ENCODE measurements at regions not wholly inside any gene's neighbourhood (a gene's known extent, or its start where the extent isn't known, plus 50 kb on each side); places are given as distances from the start of the nearest gene placed in this dataset.
A peak's percentile ranks its signal among the peaks of the same experiment; 100 is the strongest.

DNA sequence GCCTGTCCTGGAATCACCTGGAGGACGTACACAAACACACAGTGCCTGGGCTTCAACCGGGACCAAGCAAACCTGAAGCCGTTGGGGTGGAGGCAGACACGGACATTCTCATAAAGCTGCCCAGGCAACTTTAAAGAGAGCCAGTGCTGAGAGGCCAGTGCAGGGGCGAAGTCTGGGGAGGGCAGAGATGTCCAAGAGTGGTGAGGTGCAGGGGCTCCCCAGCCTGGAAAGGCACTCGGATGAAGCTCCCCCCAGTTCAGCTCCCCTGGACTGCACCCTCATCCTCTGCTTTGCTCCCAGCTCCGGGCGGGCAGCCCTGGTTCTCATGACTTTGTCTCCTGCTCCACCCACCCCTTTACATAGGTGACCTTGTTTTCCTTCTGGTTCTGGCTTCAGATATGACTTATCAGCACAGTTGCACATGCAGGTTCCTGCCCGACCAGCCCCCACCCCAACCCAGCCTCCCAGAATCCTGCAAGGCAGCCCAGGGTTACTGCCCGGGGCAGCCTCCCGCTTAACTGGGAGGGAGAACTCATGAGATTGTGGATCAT, 60.8 kb upstream of the EEPD1 start (continued):
- TF ChIP-seq MGA (IDR thresholded peaks at IDR 0.05) (peak; percentile 37), SRSF9 (IDR thresholded peaks at IDR 0.05; ENCODE audit: borderline replicate concordance, low read depth, low read length) (no peak), GTF3C2 (IDR thresholded peaks at IDR 0.05; ENCODE audit: borderline replicate concordance, extremely low read depth, insufficient read length) (no peak), ZNF778 (CRISPR knock-in tag; IDR thresholded peaks at IDR 0.05) (no peak), ZNF830 (CRISPR knock-in tag; IDR thresholded peaks at IDR 0.05) (no peak), IRF1 (CRISPR knock-in tag; IDR thresholded peaks at IDR 0.05; ENCODE audit: borderline replicate concordance) (no peak), HBP1 (CRISPR knock-in tag; IDR thresholded peaks at IDR 0.05) (no peak), TARDBP (IDR thresholded peaks at IDR 0.05) (no peak)
- TF ChIP-seq, protein P1, sequence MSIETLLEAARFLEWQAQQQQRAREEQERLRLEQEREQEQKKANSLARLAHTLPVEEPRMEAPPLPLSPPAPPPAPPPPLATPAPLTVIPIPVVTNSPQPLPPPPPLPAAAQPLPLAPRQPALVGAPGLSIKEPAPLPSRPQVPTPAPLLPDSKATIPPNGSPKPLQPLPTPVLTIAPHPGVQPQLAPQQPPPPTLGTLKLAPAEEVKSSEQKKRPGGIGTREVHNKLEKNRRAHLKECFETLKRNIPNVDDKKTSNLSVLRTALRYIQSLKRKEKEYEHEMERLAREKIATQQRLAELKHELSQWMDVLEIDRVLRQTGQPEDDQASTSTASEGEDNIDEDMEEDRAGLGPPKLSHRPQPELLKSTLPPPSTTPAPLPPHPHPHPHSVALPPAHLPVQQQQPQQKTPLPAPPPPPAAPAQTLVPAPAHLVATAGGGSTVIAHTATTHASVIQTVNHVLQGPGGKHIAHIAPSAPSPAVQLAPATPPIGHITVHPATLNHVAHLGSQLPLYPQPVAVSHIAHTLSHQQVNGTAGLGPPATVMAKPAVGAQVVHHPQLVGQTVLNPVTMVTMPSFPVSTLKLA (conservative IDR thresholded peaks at IDR 0.05): 0 out of 4 replicates have a peak, but pooled peaks of 1 of the 2 experiments have one; percentile 30
